Activated T-cell treated with anti-CD3 and anti-CD28 coated beads for 24 hours (primary cell): ENCODE measurements at regions not wholly inside any gene's neighbourhood (a gene's known extent, or its start where the extent isn't known, plus 50 kb on each side); places are given as distances from the start of the nearest gene placed in this dataset.

Experiments used
- DNase-seq: peaks from one replicate; pipeline ENCODE4 v3.0.0-alpha.2; 2020; ENCODE audit warnings: low read depth

DNA sequence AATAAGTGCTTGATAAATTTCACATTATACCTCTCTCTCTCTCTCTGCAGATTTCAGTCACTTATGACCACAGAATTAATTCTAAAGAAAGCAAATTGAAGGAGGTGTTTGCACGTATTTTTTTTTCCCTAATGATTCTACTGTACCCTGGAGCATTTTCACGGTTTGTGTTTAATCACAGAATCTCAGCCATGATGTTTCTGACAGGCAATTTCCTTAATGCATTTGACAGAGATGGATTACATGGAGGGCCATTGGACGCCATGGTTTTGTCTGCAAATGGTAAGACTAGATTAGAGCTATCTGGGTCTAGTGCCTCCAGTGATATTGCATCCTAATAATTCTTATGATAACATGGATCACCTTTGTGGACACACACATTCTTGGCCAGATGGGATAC is 147.5 kb upstream of the RBFOX1 start:
- no peak for DNase-seq

DNA sequence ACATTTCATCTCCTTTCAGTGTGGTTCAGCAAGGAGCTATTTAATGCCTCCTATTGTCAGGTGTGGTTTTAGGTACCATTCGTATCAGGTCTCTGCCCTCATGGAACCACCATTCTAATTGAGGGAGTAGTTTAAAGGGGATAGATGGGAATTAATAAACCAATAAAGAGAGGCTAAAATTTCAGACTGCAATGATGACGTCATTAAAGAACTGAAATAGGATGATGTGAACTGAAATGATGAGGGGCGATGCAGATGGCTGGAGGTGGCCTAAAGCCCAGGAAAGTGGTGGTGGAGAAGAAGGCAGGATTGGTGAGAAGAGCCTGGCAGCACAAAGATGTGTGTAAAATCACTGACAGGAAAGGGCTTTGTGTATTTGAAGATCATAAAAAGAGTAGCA is 148.9 kb upstream of the RBFOX1 start:
- no peak for DNase-seq

DNA sequence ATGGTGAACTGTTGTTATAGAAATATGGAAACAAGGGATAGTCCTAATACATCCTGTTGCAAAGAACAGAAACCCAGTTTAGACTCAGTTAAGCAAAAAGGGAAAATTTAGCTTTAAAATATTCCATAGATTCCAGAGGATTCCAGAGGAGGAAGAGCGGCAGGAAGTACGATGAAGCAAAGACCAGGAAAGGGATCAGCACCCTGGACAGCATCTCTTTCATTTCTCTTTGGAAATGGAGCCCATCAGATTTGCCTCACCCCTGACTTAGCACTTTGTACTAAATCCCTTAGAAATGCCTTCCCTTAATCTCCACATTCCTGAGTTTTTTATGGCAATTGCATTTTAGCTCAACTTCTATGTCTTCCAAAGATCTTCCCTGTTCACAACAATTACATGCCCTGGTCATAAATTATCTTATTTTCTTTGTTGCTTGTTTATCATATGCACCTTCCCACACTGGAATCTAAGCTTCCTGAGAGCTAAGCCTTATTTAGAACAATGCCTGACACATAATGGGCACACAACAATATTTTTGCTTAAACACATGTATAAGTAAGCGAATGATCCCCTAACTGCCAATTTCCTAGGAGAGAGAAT is 150.0 kb upstream of the RBFOX1 start:
- no peak for DNase-seq

DNA sequence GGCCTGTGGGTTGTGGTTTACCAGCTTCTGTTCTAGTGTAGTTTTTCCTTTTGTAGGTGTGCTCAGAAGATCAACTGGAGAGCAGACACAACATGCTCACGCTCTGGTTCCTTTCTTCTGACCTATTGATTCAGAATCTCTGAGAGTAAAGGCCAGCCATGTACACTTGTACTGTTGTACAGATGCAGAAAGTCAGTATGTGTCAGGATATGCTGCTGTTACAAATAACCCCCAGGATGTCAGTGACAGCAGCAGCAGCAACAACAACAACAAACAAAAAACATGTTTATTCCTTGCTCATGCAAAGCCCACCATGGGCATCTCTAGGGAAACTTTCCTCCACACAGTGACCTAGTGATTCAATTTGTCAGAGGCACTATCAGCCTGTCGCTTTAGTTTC is 154.8 kb upstream of the RBFOX1 start:
- DNase-seq, result no peak

DNA sequence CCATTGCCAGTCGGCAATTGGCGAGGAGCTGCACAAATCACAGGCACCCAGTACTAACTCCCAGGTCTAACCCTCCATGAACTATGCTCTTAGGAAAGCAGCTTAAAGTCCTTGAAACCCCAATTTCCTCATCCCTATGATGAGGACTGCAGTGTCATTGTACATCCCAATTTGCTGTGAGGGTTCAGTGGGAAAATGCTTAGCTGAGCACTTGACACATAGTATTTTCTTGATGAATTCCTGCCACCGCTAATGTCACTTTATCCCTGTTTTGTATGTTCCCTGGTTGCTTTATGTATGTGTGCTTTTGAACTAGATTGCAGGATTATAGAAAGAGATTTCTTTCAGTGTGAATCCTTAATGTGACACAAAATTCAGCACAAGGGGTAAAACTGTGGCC is 161.5 kb upstream of the RBFOX1 start:
- no peak for DNase-seq

DNA sequence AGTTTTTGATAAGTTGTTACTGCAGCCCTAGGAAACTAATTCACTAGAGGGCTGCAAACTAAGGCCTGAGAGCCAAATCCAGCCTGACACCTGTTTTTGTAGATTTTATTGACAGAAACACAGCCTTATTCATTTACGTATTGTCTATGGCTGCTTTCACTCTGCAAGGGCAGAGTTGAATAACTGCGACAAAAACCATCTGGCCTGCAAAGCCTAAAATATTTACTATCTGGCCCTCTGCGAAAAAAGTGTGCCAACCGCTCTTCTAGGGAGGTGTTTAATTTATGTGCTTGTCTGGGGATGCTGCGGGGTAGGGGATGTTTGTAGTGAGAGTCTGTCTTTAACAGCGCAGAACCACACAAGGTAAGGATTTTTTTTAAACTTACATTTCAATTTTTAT is 165.0 kb upstream of the RBFOX1 start:
- no peak for DNase-seq

DNA sequence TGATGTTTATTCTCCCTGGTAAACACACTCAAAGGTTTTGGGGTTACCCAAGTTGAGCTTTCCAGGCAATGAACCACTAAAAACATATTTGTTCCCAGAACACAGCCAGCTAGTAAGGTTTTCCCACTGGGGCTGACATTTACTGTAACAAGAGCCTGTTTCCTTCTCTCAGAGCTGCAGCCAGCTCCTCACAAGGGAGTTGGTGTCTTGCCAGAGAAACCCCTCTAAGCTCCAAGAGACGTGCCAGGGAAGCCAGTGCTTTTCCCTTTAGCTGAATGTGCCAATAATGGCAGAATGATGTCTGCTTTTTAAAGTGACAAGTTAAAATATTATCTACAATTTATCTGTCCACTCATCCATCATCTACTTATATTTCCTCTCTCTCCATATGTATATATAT is 170.8 kb upstream of the RBFOX1 start:
- DNase-seq, result no peak

DNA sequence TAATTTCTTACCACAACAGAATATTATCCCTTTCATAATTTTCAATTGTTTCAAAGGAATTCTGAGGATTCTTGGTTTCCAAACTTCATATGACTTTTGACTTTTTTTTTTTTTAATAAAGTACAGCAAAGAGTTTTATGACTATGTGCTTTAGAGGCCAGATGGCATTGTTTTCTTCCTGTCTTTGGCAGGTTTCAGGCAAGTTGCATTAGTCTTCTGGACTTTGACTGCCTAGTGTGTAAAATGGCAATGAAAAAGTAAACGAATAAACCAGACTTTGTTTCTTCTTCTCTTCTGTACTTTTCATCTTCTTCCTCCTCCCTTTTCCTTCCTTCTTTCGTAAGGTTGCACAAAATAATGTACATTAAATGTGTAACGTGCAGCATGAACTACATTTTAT is 172.6 kb upstream of the RBFOX1 start:
- no peak for DNase-seq

DNA sequence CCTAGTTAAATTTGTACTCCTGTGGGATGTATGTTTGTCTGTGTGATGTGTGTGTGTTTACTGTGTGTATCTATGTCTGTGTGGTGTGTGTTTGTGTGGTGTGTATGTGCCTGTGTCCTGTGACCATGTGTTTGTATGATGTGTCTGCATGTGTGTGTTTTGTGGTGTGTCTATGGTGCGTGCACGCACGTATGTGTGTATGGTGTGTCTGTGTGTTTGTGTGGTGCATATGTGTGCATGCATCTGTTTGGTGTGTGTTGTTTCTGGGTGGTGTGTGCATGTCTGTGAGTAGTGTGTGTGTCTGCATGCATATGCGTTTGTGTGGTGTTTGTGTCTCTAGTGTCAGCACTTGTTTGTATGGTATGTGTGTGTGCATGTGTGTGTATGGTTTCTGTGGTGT is 174.2 kb upstream of the RBFOX1 start:
- no peak for DNase-seq

DNA sequence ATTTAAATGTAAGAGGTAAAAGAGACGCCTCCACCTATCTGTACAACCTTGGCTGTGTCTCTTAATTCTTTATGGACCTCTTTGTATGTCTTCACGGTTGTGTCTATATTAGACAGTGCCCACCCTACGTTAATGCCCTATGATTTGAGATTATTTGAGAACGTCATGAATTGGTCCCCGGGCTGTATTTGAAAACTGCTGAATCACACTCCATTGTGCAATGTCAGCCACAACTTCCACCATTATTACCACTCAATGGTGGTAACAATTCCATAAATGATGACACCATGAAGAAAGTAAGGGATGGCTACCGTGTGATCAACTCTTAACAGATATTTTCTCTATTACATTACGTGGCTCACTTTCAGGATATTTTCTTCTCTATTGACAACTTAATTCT is 182.4 kb upstream of the RBFOX1 start:
- no peak for DNase-seq

DNA sequence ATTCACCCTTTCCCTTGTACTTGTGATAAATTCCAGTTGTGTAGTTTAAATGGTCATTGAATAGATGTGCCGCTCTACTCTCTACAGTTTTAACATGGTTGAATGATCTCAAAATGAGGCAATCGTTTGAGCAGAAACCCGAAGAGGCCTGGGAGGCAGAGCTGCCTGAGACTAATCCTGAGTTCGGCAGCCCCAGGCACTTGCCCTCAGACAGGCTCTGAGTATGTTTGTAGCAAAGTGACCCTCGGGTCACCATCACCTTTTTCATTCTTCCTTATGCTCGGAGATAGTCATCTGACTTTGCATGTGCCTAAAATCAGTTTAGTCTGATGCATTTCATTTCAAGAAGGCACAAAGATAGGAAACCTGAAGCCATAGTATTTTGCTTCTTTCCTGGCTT is 184.0 kb upstream of the RBFOX1 start:
- no peak for DNase-seq

DNA sequence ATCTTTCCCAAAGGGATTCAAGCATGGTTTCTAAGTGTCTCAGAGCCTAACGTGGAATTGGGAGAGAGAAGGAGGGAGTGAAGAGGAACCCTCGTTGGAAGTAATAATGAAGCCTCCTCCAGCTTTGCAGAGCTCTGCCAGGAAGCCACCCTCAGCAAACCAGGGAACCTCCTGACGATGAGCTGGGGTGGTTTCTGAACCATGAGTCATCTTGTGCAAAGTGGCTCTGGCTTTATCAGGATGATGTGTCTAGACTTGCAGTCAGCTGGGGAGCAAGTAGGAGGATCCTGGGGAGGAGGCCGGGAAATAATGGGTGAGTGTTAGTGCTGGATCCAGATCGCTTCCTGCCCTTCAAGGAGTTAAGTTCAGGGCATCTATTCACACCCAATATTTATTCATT is 191.7 kb upstream of the RBFOX1 start:
- DNase-seq, result no peak

DNA sequence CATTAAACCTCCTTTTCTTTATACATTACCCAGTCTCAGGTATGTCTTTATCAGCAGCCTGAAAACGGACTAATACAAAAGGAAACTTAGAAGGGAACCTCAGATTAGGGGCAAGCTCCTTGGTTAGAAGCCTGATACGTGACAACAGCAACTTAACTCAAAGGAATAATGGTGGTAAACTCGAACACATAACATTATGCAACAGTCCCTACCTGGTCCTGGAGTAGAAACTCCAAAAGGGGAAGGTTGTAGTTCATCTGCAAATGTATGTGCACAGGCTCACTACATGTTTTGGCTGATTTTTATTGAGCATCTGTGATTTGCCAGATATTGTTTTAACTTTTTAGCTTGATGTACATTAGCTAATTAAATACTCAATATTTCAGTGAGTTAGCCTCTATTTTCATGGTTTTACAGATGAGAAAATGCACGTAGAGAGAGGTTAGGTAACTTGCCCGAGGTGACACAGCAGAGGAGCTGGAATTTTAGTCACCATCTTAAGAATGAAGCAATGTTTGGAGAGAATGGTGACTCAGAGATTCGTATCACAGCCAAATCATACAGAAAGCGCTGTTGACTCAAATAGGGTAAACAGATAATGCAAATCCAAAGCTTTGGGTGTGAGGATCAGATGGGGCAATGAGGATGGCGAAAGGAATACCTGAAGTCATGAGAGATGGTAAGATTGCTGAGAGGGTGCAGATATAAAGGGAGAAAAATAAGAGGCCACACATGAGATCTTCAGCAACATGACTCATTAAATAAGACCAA is 194.9 kb upstream of the RBFOX1 start:
- DNase-seq, result no peak

DNA sequence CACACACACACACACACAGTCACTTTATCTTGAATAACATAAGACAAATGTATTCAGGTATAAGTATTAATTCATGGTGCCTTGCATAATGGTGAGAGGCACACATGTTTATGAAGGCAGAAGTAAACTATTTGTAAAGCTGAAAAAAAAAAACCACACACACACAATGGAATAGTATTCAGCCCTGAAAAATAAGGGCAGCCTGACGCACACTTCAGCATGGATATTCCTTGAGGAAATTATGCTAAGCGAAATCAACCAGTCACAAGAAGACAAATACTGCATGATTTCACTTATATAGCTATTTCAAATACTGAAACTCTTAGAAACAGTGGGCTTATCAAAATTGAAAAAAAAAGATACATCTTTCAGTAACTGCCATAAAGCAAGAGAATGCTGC is 200.2 kb upstream of the RBFOX1 start:
- DNase-seq, result no peak

DNA sequence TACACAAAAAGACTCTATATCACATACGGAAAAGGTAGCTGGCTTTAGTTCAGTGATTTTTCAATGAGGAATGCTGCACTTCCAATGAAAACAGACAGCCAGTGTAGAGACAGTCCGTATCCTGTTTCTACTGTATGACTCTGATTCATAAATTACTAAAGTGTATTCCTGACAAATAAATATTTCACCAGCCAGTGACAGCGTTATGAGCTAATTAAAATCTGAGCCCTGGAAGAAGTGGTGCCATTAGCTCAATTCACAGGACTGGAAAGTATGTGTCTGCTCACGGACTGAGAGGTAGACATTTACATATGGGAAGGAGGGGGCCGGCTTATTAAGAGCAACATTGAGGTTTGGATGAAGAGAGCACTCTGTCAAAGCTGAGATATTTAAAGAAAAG is 207.9 kb upstream of the RBFOX1 start:
- no peak for DNase-seq

DNA sequence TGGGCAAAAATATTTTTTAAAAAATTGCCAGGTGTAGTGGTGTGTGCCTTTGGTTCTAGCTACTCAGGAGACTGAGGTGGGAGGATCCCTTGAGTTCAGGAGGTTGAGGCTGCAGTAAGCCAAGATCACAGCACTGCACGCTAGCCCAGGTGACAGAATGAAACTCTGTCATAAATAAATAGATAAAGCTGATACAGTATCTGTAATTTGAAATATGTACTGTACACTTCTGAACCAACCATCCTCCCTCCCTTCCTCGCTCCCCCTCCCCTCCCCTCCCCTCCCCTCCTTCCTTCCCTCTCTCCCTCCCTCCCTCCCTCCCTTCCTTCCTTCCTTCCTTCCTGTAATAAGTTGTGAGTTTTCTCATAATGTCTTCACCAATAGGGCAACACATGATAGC is 208.4 kb upstream of the RBFOX1 start:
- DNase-seq, result no peak

DNA sequence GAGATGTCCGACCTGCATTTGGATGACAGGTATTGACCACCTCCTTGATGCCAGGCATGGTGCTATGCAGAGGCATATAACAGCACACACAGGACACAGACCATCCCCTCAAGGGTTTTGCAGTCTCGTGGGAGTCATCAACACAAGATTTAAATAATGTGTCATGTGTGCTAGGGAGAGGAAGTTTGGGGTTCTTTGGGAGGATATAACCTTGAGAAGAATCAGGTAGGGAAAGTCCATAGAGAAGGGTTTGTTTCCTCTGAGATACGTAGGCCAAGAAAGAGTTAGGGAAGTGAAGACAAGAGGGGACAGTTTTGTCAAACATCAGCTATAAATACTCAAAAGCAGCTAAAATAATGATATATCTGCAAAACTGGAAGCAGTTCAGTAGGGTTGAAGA is 215.9 kb upstream of the RBFOX1 start:
- no peak for DNase-seq

DNA sequence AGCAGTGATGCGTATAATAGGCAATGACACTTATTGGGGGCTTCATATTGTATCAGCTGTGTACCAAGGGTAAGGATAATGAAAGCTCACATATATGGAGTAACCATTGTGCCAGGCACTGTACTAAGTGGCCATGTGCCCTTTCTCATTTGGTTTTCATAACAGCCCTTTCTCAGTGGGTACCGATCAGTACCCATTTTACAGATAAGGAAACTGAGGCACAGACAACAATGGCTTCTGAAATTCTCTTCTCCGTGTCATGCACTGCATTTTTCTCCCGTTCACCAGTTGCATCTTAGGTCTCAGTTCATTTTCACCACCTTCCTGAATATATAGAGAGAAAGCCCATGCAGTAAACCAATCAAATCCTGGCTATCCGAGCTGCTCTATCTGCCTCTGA is 216.7 kb upstream of the RBFOX1 start:
- DNase-seq, result no peak

DNA sequence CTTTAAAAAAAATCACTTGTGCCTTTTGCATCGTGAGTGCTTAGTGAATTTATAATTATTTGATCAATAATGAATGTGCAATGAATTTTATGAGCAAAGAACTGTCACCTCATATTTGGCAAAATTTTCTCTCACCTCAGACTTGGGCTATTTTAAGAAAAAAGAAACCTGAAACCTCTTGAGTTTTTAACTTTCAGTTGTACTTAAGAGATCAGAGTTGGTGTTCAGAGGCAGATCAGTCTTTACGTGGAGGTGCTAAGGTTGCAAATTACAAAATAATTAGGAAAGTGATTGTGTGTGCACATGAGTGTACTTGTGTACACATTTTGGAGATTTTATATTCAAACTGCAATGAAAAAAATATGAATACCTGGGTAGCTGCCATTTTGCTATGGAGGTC is 218.7 kb upstream of the RBFOX1 start:
- DNase-seq, result no peak

DNA sequence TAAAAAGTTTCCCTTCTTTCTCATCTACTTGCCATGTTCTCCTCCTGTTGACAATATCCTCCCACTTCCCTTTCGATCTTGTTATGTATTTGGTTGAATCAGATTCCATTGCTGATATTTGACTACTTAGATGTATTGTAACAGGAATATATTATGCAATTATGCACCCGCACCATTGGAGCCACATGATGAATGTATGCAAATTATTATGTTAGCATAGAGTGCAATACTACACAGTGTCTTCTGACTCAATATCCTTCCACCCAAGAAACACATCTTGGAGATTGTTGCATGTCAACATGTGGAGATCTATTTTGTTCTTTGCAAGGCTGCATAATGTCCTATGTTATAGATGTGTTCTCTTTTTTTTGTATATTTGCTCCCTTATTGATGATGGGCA is 219.2 kb upstream of the RBFOX1 start:
- no peak for DNase-seq

DNA sequence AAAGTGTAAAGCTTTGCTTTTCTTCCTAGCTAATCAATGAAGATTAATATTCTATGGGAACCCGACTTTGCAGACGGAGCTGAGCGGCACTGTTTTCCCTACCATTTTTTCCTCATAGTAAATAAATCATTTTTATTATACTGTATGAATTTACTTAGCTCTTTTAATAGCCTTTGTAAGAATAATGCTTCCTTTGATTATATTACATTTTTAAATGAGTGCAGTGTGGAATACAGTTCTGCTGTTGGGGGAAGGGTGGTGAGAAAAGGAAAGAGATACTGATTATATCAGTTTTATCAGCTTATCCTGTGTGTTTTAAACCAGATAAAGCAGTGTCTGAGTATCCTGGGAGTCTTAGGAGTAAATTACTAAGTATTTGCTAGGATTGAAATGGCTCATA is 221.4 kb upstream of the RBFOX1 start:
- DNase-seq, result no peak

DNA sequence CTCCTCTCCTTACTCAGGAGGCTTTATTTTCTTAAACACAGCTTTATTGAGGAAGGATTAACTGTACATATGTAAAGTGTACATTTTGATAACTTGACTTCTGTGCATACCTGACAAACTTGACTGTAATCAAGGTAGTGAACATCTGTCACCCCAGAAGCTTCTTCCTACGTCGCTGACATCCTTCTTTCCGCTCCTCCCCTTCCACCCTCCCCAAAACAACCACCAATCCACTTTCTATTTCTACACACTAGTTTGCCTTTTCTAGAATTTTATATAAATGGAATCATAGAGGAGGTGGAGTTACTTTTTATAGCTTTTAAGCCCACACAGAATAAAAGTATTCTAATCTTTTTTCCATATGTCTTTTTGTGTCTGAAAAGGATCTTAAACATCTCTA is 225.2 kb upstream of the RBFOX1 start:
- no peak for DNase-seq

DNA sequence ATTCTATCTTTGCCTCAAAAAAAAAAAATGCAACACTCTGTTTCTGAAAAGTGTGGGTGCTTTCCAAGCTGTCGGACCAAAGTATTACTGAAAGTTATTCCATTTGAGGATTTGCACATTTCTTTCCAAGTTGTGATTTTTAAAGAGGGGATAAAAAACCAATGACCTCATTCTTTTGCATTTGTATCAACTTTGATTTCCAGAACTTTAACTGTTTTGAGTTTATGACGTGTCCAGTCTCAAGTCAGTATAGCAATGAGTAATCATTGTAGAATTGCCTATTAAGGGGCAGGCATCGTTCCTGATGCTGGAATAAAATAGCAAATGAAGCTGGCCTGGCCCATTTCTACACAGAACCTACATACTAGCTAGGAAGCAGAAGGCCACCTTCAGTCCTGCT is 229.6 kb upstream of the RBFOX1 start:
- no peak for DNase-seq

DNA sequence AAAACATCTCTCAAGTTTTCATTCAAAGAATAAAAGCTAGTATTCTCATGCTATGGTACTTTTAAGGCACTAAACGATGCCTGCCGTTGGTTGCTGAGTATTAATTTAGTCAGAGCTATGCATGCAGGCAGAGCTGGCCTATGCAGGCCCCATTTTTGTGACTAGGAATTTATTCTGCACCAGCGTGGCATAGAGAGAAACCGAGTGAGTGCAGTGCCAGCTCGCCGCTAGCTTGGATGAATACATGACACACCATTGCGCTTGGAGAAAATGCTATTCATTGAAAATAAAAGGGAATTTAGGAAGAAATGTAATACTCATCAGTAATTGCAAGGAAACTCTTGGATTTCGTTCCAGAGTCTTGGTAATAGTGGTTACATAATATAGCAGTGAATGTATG is 231.6 kb upstream of the RBFOX1 start:
- DNase-seq, result no peak
